ENCODE measurements at regions not wholly inside any gene's neighbourhood (a gene's known extent, or its start where the extent isn't known, plus 50 kb on each side); places are given as distances from the start of the nearest gene placed in this dataset.

GRCh38 chr1:104868794-104869193, 1119.1 kb downstream of the AMY1C start:
- no peak overlapping the region for H3K4me3 ChIP-seq (ENCODE audit: low read depth in 1 of 2, low read length in 2 of 2)
- H2AFZ ChIP-seq (ENCODE audit: low read depth, low read length), result no peak overlapping the region
- no peaks in the 10 kb centered on the region for H3K4me1 ChIP-seq (ENCODE audit: insufficient read depth, low read length)
- no peak for TF ChIP-seq EZH2 (IDR thresholded peaks at IDR 0.05; ENCODE audit: borderline replicate concordance, low read depth, low read length, severe bottlenecking)
- TF ChIP-seq CTCF (IDR thresholded peaks at IDR 0.05; ENCODE audit: borderline replicate concordance, extremely low read depth, low read length, poor library complexity, severe bottlenecking), result no peak
- H3K27me3 ChIP-seq (ENCODE audit: insufficient read depth, low read length, poor library complexity), result no peaks in the 10 kb centered on the region
- H3K27ac ChIP-seq (ENCODE audit: low read length), result no peak overlapping the region
- H4K20me1 ChIP-seq (ENCODE audit: insufficient read depth, low read length), result no peaks in the 10 kb centered on the region
- DNase-seq, result no peak
- no peaks in the 10 kb centered on the region for H3K79me2 ChIP-seq (ENCODE audit: insufficient read depth, low read length)
- H3K9me3 ChIP-seq (ENCODE audit: insufficient read depth, low read length, severe bottlenecking), result no peaks in the 10 kb centered on the region
- ATAC-seq (ENCODE audit: insufficient read depth, low read depth), result no peak
- H3K9ac ChIP-seq (ENCODE audit: low read depth, low read length), result no peak overlapping the region
- no peak overlapping the region for H3K4me2 ChIP-seq (ENCODE audit: insufficient read depth, low read length)
- H3K36me3 ChIP-seq (ENCODE audit: insufficient read depth, low read length), result no peaks in the 10 kb centered on the region

GRCh38 chr1:104874044-104874443, 1124.3 kb downstream of the AMY1C start:
- no peaks in the 10 kb centered on the region for H3K79me2 ChIP-seq (ENCODE audit: insufficient read depth, low read length)
- TF ChIP-seq CTCF (IDR thresholded peaks at IDR 0.05; ENCODE audit: borderline replicate concordance, extremely low read depth, low read length, poor library complexity, severe bottlenecking) (no peak), EZH2 (IDR thresholded peaks at IDR 0.05; ENCODE audit: borderline replicate concordance, low read depth, low read length, severe bottlenecking) (no peak)
- H3K9ac ChIP-seq (ENCODE audit: low read depth, low read length), result no peak overlapping the region
- H2AFZ ChIP-seq (ENCODE audit: low read depth, low read length), result no peak overlapping the region
- no peak for ATAC-seq (ENCODE audit: insufficient read depth, low read depth)
- no peaks in the 10 kb centered on the region for H4K20me1 ChIP-seq (ENCODE audit: insufficient read depth, low read length)
- no peaks in the 10 kb centered on the region for H3K27me3 ChIP-seq (ENCODE audit: insufficient read depth, low read length, poor library complexity)
- no peak overlapping the region for H3K4me3 ChIP-seq (ENCODE audit: low read depth in 1 of 2, low read length in 2 of 2)
- H3K36me3 ChIP-seq (ENCODE audit: insufficient read depth, low read length), result no peaks in the 10 kb centered on the region
- no peaks in the 10 kb centered on the region for H3K4me1 ChIP-seq (ENCODE audit: insufficient read depth, low read length)
- H3K27ac ChIP-seq (ENCODE audit: low read length), result no peak overlapping the region
- no peak overlapping the region for H3K4me2 ChIP-seq (ENCODE audit: insufficient read depth, low read length)
- DNase-seq, result no peak
- H3K9me3 ChIP-seq (ENCODE audit: insufficient read depth, low read length, severe bottlenecking), result no peaks in the 10 kb centered on the region

GRCh38 chr1:104878203-104878909, 1128.7 kb downstream of the AMY1C start:
- Histone ChIP-seq H4K20me1 (ENCODE audit: insufficient read depth, low read length) (no peaks in the 10 kb centered on the region), H3K4me2 (ENCODE audit: insufficient read depth, low read length) (no peak overlapping the region), H3K9ac (ENCODE audit: low read depth, low read length) (no peak overlapping the region), H2AFZ (ENCODE audit: low read depth, low read length) (no peak overlapping the region), H3K79me2 (ENCODE audit: insufficient read depth, low read length) (no peaks in the 10 kb centered on the region), H3K9me3 (ENCODE audit: insufficient read depth, low read length, severe bottlenecking) (no peaks in the 10 kb centered on the region), H3K27ac (ENCODE audit: low read length) (no peak overlapping the region), H3K4me3 (ENCODE audit: low read depth in 1 of 2, low read length in 2 of 2) (no peak overlapping the region), H3K27me3 (ENCODE audit: insufficient read depth, low read length, poor library complexity) (no peaks in the 10 kb centered on the region), H3K36me3 (ENCODE audit: insufficient read depth, low read length) (no peaks in the 10 kb centered on the region), H3K4me1 (ENCODE audit: insufficient read depth, low read length) (no peaks in the 10 kb centered on the region)
- DNase-seq (peak; percentile 10), ATAC-seq (ENCODE audit: insufficient read depth, low read depth) (no peak)
- TF ChIP-seq EZH2 (IDR thresholded peaks at IDR 0.05; ENCODE audit: borderline replicate concordance, low read depth, low read length, severe bottlenecking), result no peak
- TF ChIP-seq CTCF (IDR thresholded peaks at IDR 0.05; ENCODE audit: borderline replicate concordance, extremely low read depth, low read length, poor library complexity, severe bottlenecking), result peak; percentile 38
